IMR-90 (cell line): ENCODE measurements at regions not wholly inside any gene's neighbourhood (a gene's known extent, or its start where the extent isn't known, plus 50 kb on each side); places are given as distances from the start of the nearest gene placed in this dataset.

Experiments
- ATAC-seq: fragments of 200-7000 bp; cut with Tn5 transposase; 2 replicates; pipeline ENCODE4 v1.9.1; 2020; ENCODE audit warnings: low read depth, mild to moderate bottlenecking, moderate library complexity
- BruUV-seq: library from RNA; stranded (reverse); fragments of 400-500 nt; replicated peaks from 2 replicates; lab custom pipeline; 2021; lab: Mats Ljungman, UMichigan
- CTCF ChIA-PET: fragments of 300-600 bp; formaldehyde crosslinking; extraction: SDS; loops from one replicate; lab custom pipeline; 2021; ENCODE audit warnings: antibody characterized with exemption; lab: Yijun Ruan, JAX
- POLR2A ChIA-PET: fragments of 300-600 bp; sonication (Branson Sonifier 250); formaldehyde crosslinking; loops from one replicate; lab custom pipeline; 2022; ENCODE audit warnings: antibody characterized with exemption; ENCODE audit not compliant: unreplicated experiment; lab: Charles Lee
- DNase-seq: peaks from one replicate; pipeline ENCODE4 v3.0.0; 2013
- H2AFZ ChIP-seq: replicated peaks from 2 replicates; pipeline ENCODE3; 2013; ENCODE audit warnings: low read length, mild to moderate bottlenecking; ENCODE audit not compliant: poor library complexity
- H2AK5ac ChIP-seq: 2 replicates; pipeline ENCODE4 v1.6.1; 2013; ENCODE audit warnings: low read depth, low read length, inconsistent platforms
- H2AK9ac ChIP-seq: replicated peaks from 2 replicates; pipeline ENCODE3; 2013; ENCODE audit warnings: mild to moderate bottlenecking, low read depth, low read length, moderate library complexity; ENCODE audit not compliant: poor library complexity
- H2BK120ac ChIP-seq: 2 replicates; pipeline ENCODE4 v1.6.1; 2013; ENCODE audit warnings: low read depth, low read length, inconsistent platforms
- H2BK15ac ChIP-seq: 3 replicates; pipeline ENCODE4 v1.6.1; 2013; ENCODE audit warnings: low read depth, low read length, inconsistent platforms
- H2BK20ac ChIP-seq: 2 replicates; pipeline ENCODE4 v1.6.1; 2013; ENCODE audit warnings: low read depth, mild to moderate bottlenecking, inconsistent platforms, low read length, moderate library complexity
- H2BK5ac ChIP-seq: 2 replicates; pipeline ENCODE4 v1.6.1; 2013; ENCODE audit warnings: mild to moderate bottlenecking, low read depth, low read length, inconsistent platforms; ENCODE audit not compliant: poor library complexity, severe bottlenecking
- H3K14ac ChIP-seq: replicated peaks from 2 replicates; pipeline ENCODE4 v1.6.1; 2013; ENCODE audit warnings: low read depth, low read length, inconsistent platforms
- H3K18ac ChIP-seq: 2 replicates; pipeline ENCODE4 v1.6.1; 2013; ENCODE audit warnings: low read depth, low read length, control low read depth
- H3K23ac ChIP-seq: 2 replicates; pipeline ENCODE4 v1.6.1; 2013; ENCODE audit warnings: low read depth, low read length, inconsistent platforms
- H3K27ac ChIP-seq: 2 replicates; pipeline ENCODE4 v1.5.1; 2013; ENCODE audit warnings: mild to moderate bottlenecking, control low read depth, low read length; ENCODE audit not compliant: insufficient read depth
- H3K27me3 ChIP-seq: 2 replicates; pipeline ENCODE4 v1.6.1; 2013; ENCODE audit warnings: low read length; ENCODE audit not compliant: control insufficient read depth, insufficient read depth
- H3K36me3 ChIP-seq: 2 replicates; pipeline ENCODE4 v1.6.1; 2013; ENCODE audit warnings: low read length, mixed read lengths; ENCODE audit not compliant: control insufficient read depth, insufficient read depth
- H3K4ac ChIP-seq: 2 replicates; pipeline ENCODE4 v1.6.1; 2013; ENCODE audit warnings: low read depth, low read length, inconsistent platforms
- H3K4me1 ChIP-seq: 2 replicates; pipeline ENCODE4 v1.6.1; 2013; ENCODE audit warnings: low read length, mixed read lengths; ENCODE audit not compliant: control insufficient read depth, insufficient read depth
- H3K4me2 ChIP-seq: 2 replicates; pipeline ENCODE4 v1.6.1; 2013; ENCODE audit warnings: low read depth, mild to moderate bottlenecking, control low read depth, low read length, moderate library complexity
- H3K4me3 ChIP-seq: 2 replicates; pipeline ENCODE4 v1.5.1; 2013; ENCODE audit warnings: low read depth, mild to moderate bottlenecking, control low read depth, low read length, moderate library complexity; ENCODE audit not compliant: insufficient read depth
- H3K56ac ChIP-seq: 2 replicates; pipeline ENCODE4 v1.6.1; 2013; ENCODE audit warnings: low read length, inconsistent platforms; ENCODE audit not compliant: insufficient read depth; ENCODE audit errors: extremely low read depth
- H3K79me1 ChIP-seq, 2 experiments: 2 replicates each; pipeline ENCODE4 v1.6.1; 2013; ENCODE audit warnings: low read length in 2 of 2, inconsistent platforms in 1 of 2, low read depth in 1 of 2
- H3K9ac ChIP-seq: 2 replicates; pipeline ENCODE4 v1.6.1; 2013; ENCODE audit warnings: low read depth, low read length, control low read depth
- H3K9me1 ChIP-seq: 2 replicates; pipeline ENCODE4 v1.6.1; 2013; ENCODE audit warnings: low read length, inconsistent platforms; ENCODE audit not compliant: insufficient read depth
- H3K9me3 ChIP-seq: 2 replicates; pipeline ENCODE4 v1.6.1; 2013; ENCODE audit warnings: low read length; ENCODE audit not compliant: control insufficient read depth, insufficient read depth
- H4K20me1 ChIP-seq: 2 replicates; pipeline ENCODE4 v1.6.1; 2013; ENCODE audit warnings: low read length, inconsistent platforms; ENCODE audit not compliant: insufficient read depth
- H4K5ac ChIP-seq: 2 replicates; pipeline ENCODE4 v1.6.1; 2013; ENCODE audit warnings: mild to moderate bottlenecking, low read depth, low read length, control low read depth
- H4K8ac ChIP-seq, 2 experiments: 2 replicates each; pipeline ENCODE4 v1.6.1; 2013; ENCODE audit warnings: low read depth in 2 of 2, low read length in 2 of 2, control low read depth in 1 of 2, inconsistent platforms in 1 of 2
- H4K91ac ChIP-seq: 2 replicates; pipeline ENCODE4 v1.6.1; 2013; ENCODE audit warnings: low read depth, low read length, inconsistent platforms; ENCODE audit not compliant: insufficient read depth
- BHLHE40 ChIP-seq: fragments of 150-350 bp; IDR thresholded peaks from 2 replicates; pipeline ENCODE4 v1.6.1; 2016; ENCODE audit warnings: mild to moderate bottlenecking, low read depth, low read length
- CEBPB ChIP-seq: IDR thresholded peaks from 2 replicates; pipeline ENCODE4 v1.6.1; 2012; ENCODE audit warnings: low read depth, low read length, improper control_type of control experiment
- CHD1 ChIP-seq: IDR thresholded peaks from 2 replicates; pipeline ENCODE4 v1.6.1; 2012; ENCODE audit warnings: low read depth, low read length, improper control_type of control experiment
- FOS ChIP-seq: fragments of 150-350 bp; IDR thresholded peaks from 2 replicates; pipeline ENCODE4 v1.6.1; 2016; ENCODE audit warnings: low read depth, low read length
- MAFK ChIP-seq: IDR thresholded peaks from 2 replicates; pipeline ENCODE4 v1.6.1; 2012; ENCODE audit warnings: low read depth, low read length, improper control_type of control experiment
- MAZ ChIP-seq: IDR thresholded peaks from 2 replicates; pipeline ENCODE4 v1.6.1; 2012; ENCODE audit warnings: low read depth, mild to moderate bottlenecking, low read length, improper control_type of control experiment, moderate library complexity, borderline replicate concordance
- MXI1 ChIP-seq: IDR thresholded peaks from 2 replicates; pipeline ENCODE4 v1.6.1; 2012; ENCODE audit warnings: low read depth, mild to moderate bottlenecking, low read length, moderate library complexity, borderline replicate concordance
- NFE2L2 ChIP-seq: fragments of 150-350 bp; IDR thresholded peaks from 2 replicates; pipeline ENCODE4 v1.6.1; 2016; ENCODE audit warnings: low read depth, mild to moderate bottlenecking, low read length
- POLR2A ChIP-seq: IDR thresholded peaks from 2 replicates; pipeline ENCODE4 v1.6.1; 2012; ENCODE audit warnings: mild to moderate bottlenecking, low read depth, low read length
- RAD21 ChIP-seq: IDR thresholded peaks from 2 replicates; pipeline ENCODE4 v1.6.1; 2012; ENCODE audit warnings: low read length, improper control_type of control experiment
- RCOR1 ChIP-seq: IDR thresholded peaks from 2 replicates; pipeline ENCODE4 v1.6.1; 2012; ENCODE audit warnings: mild to moderate bottlenecking, low read length, improper control_type of control experiment; ENCODE audit not compliant: insufficient replicate concordance
- RFX5 ChIP-seq: IDR thresholded peaks from 2 replicates; pipeline ENCODE4 v1.8.0; 2012; ENCODE audit warnings: low read depth, mild to moderate bottlenecking, low read length, moderate library complexity
- SMC3 ChIP-seq: fragments of 150-350 bp; IDR thresholded peaks from 2 replicates; pipeline ENCODE4 v1.6.1; 2016; ENCODE audit warnings: low read depth, mild to moderate bottlenecking, antibody characterized with exemption, low read length, moderate library complexity
- WGBS, 2 experiments: methylation state at CpG; one replicate each; pipeline versions ENCODE4 v1.1.5 to v1.1.7; 2013; ENCODE audit warnings: missing lambda C conversion rate in 2 of 2; ENCODE audit not compliant: insufficient read length in 1 of 2; ENCODE audit errors: extremely low coverage in 2 of 2; 5-methylcytosine and 5-hydroxymethylcytosine counted together
- dilution Hi-C: fragments of 300-500 bp; cut with HindIII; formaldehyde crosslinking; loops from one replicate; pipeline ENCODE4 v1.14.3; 2018; ENCODE audit warnings: low sequenced_read_pairs; ENCODE audit not compliant: unreplicated experiment
- in situ Hi-C: fragments of 300-500 bp; cut with MboI; formaldehyde crosslinking; loops from 3 replicates; pipeline ENCODE4 v1.14.3; 2019; ENCODE audit warnings: low sequenced_read_pairs, inconsistent platforms, mixed read lengths
- intact Hi-C: fragments of 100-400 bp; cut with micrococcal nuclease; formaldehyde crosslinking; loops from 2 replicates; pipeline ENCODE4 v1.10.0; 2022
- TF ChIP-seq, protein P1 (sequence below): conservative IDR thresholded peaks from 2 replicates; pipeline ENCODE4 v1.5.1; 2012; ENCODE audit warnings: mild to moderate bottlenecking, low read depth, low read length, improper control_type of control experiment
- TF ChIP-seq, protein P2 (sequence below): fragments of 150-350 bp; IDR thresholded peaks from 2 replicates; pipeline ENCODE4 v1.6.1; 2016; ENCODE audit warnings: low read depth, mild to moderate bottlenecking, low read length, moderate library complexity, borderline replicate concordance
- TF ChIP-seq, protein P3 (sequence below): fragments of 150-350 bp; IDR thresholded peaks from 2 replicates; pipeline ENCODE4 v1.6.1; 2017; ENCODE audit warnings: mild to moderate bottlenecking, antibody characterized with exemption, low read length, low read depth

DNA sequence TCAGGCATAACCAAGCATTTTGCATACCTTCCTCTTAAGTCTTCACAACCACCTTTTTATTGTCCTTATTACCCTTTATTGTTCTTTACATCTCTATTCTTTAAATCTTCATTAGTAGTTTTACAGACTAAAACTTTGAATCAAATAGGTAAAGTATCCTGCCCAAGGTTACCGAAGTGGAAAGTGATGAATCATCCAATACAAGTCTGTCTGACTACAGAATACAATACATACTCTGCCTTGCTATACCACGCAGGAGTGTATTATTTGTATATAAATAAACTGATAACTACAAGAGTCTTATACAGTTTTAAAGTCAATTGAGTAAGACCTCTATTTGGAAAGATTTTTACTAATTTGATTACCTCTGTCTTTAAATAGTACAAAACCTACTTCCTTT, 196.0 kb downstream of the ZEB2 start:
- no peak overlapping the region for H2BK120ac ChIP-seq
- H3K27ac ChIP-seq: no peak overlapping the region
- no peak overlapping the region for H3K14ac ChIP-seq
- ATAC-seq (no peak), DNase-seq (no peak)
- H2BK20ac ChIP-seq: no peak overlapping the region
- no TSS peak for BruUV-seq
- H3K9me3 ChIP-seq: no peaks in the 10 kb centered on the region
- no peaks in the 10 kb centered on the region for H3K9me1 ChIP-seq
- H3K23ac ChIP-seq: no peak overlapping the region
- dilution Hi-C loops: no loop called here
- POLR2A ChIA-PET: no interaction called here
- H3K9ac ChIP-seq: no peak overlapping the region
- in situ Hi-C loops: no loop called here
- H4K5ac ChIP-seq: no peak overlapping the region
- H3K4me3 ChIP-seq: no peak overlapping the region
- H3K36me3 ChIP-seq: no peaks in the 10 kb centered on the region
- H3K4me1 ChIP-seq: no peaks in the 10 kb centered on the region
- H2AK9ac ChIP-seq: no peak overlapping the region
- H2AK5ac ChIP-seq: no peak overlapping the region
- H2BK5ac ChIP-seq: no peak overlapping the region
- no peak overlapping the region for H3K4ac ChIP-seq
- intact Hi-C loops: no loop called here
- no peaks in the 10 kb centered on the region for H4K20me1 ChIP-seq
- peaks cover 15 to 20% of the 10 kb centered on the region in 2 experiments; a peak in 2 of 4 replicates for H3K79me1 ChIP-seq
- no peak overlapping the region for H4K91ac ChIP-seq
- no peak overlapping the region for H4K8ac ChIP-seq
- no peak overlapping the region for H2AFZ ChIP-seq
- no peaks in the 10 kb centered on the region for H3K27me3 ChIP-seq
- H3K4me2 ChIP-seq: no peak overlapping the region
- WGBS, 2 experiments: no CpG with 5 or more reads among the region's 2 CpGs
- CTCF ChIA-PET: no interaction called here
- no peak overlapping the region for H2BK15ac ChIP-seq
- TF ChIP-seq CHD1 (no peak), NFE2L2 (no peak), RFX5 (no peak), BHLHE40 (no peak), RAD21 (no peak), MAZ (no peak), SMC3 (no peak), MAFK (no peak), POLR2A (no peak), RCOR1 (no peak), MXI1 (no peak), CEBPB (no peak), FOS (no peak)
- TF ChIP-seq, protein P1, sequence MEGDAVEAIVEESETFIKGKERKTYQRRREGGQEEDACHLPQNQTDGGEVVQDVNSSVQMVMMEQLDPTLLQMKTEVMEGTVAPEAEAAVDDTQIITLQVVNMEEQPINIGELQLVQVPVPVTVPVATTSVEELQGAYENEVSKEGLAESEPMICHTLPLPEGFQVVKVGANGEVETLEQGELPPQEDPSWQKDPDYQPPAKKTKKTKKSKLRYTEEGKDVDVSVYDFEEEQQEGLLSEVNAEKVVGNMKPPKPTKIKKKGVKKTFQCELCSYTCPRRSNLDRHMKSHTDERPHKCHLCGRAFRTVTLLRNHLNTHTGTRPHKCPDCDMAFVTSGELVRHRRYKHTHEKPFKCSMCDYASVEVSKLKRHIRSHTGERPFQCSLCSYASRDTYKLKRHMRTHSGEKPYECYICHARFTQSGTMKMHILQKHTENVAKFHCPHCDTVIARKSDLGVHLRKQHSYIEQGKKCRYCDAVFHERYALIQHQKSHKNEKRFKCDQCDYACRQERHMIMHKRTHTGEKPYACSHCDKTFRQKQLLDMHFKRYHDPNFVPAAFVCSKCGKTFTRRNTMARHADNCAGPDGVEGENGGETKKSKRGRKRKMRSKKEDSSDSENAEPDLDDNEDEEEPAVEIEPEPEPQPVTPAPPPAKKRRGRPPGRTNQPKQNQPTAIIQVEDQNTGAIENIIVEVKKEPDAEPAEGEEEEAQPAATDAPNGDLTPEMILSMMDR: no peak
- TF ChIP-seq, protein P2, sequence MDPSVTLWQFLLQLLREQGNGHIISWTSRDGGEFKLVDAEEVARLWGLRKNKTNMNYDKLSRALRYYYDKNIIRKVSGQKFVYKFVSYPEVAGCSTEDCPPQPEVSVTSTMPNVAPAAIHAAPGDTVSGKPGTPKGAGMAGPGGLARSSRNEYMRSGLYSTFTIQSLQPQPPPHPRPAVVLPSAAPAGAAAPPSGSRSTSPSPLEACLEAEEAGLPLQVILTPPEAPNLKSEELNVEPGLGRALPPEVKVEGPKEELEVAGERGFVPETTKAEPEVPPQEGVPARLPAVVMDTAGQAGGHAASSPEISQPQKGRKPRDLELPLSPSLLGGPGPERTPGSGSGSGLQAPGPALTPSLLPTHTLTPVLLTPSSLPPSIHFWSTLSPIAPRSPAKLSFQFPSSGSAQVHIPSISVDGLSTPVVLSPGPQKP: no peak
- TF ChIP-seq, protein P3, sequence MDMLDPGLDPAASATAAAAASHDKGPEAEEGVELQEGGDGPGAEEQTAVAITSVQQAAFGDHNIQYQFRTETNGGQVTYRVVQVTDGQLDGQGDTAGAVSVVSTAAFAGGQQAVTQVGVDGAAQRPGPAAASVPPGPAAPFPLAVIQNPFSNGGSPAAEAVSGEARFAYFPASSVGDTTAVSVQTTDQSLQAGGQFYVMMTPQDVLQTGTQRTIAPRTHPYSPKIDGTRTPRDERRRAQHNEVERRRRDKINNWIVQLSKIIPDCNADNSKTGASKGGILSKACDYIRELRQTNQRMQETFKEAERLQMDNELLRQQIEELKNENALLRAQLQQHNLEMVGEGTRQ: no peak
- no peak overlapping the region for H3K56ac ChIP-seq
- H3K18ac ChIP-seq: no peak overlapping the region
